Smooth muscle cell (in vitro differentiated cells): ENCODE measurements at regions not wholly inside any gene's neighbourhood (a gene's known extent, or its start where the extent isn't known, plus 50 kb on each side); places are given as distances from the start of the nearest gene placed in this dataset.

ENCODE experiments used
- DNase-seq: peaks from one replicate; lab custom pipeline; 2025; ENCODE audit not compliant: unreplicated experiment; lab: John Stamatoyannopoulos, UW
- H2AFZ ChIP-seq: fragments of 200-600 bp; sonication (generic); 2 replicates; pipeline ENCODE4 v1.6.0; 2016; ENCODE audit warnings: antibody characterized with exemption, low read depth, mild to moderate bottlenecking
- H3F3A ChIP-seq: fragments of 200-600 bp; sonication (generic); 2 replicates; pipeline ENCODE4 v1.6.0; 2017; ENCODE audit warnings: antibody characterized with exemption, low read depth
- H3K27ac ChIP-seq: fragments of 200-600 bp; sonication (generic); 2 replicates; pipeline ENCODE4 v1.5.1; 2016; ENCODE audit warnings: low read depth, mild to moderate bottlenecking
- H3K27me3 ChIP-seq: fragments of 200-600 bp; sonication (generic); 2 replicates; pipeline ENCODE4 v1.6.1; 2016; ENCODE audit warnings: low read depth, mild to moderate bottlenecking
- H3K36me3 ChIP-seq: fragments of 200-600 bp; sonication (generic); 2 replicates; pipeline ENCODE4 v1.5.1; 2016; ENCODE audit warnings: low read depth
- H3K4me1 ChIP-seq: fragments of 200-600 bp; sonication (generic); 2 replicates; pipeline ENCODE4 v1.5.1; 2016; ENCODE audit warnings: low read depth
- H3K4me2 ChIP-seq: fragments of 200-600 bp; sonication (generic); 2 replicates; pipeline ENCODE4 v1.6.0; 2016; ENCODE audit warnings: mild to moderate bottlenecking
- H3K4me3 ChIP-seq: fragments of 200-600 bp; sonication (generic); 2 replicates; pipeline ENCODE4 v1.5.1; 2016; ENCODE audit warnings: mild to moderate bottlenecking
- H3K79me2 ChIP-seq: fragments of 200-600 bp; sonication (generic); 2 replicates; pipeline ENCODE4 v1.6.0; 2016; ENCODE audit warnings: low read depth, mild to moderate bottlenecking
- H3K9ac ChIP-seq: fragments of 200-600 bp; sonication (generic); 2 replicates; pipeline ENCODE4 v1.6.0; 2016; ENCODE audit warnings: low read depth
- H3K9me3 ChIP-seq: fragments of 200-600 bp; sonication (generic); replicated peaks from 2 replicates; pipeline ENCODE4 v1.5.1; 2016; ENCODE audit warnings: low read depth
- H4K20me1 ChIP-seq: fragments of 200-600 bp; sonication (generic); 2 replicates; pipeline ENCODE4 v1.6.0; 2016; ENCODE audit warnings: low read depth
- WGBS: methylation state at CpG from one replicate; pipeline ENCODE4 v1.1.7; 2016; ENCODE audit warnings: low lambda C conversion rate; 5-methylcytosine and 5-hydroxymethylcytosine counted together
- TF ChIP-seq, protein P1 (sequence below): fragments of 200-600 bp; sonication (generic); IDR thresholded peaks from 2 replicates; pipeline ENCODE4 v1.5.1; 2017; ENCODE audit warnings: borderline replicate concordance, mild to moderate bottlenecking, antibody characterized with exemption; ENCODE audit not compliant: insufficient read depth, poor library complexity, severe bottlenecking

- Histone ChIP-seq H3K4me3 (no peak overlapping the region), H3K36me3 (no peaks in the 10 kb centered on the region), H3K4me2 (no peak overlapping the region), H3K4me1 (no peaks in the 10 kb centered on the region), H3F3A (no peaks in the 10 kb centered on the region), H2AFZ (no peak overlapping the region), H4K20me1 (no peaks in the 10 kb centered on the region), H3K9ac (no peak overlapping the region), H3K27me3 (no peaks in the 10 kb centered on the region), H3K9me3 (no peaks in the 10 kb centered on the region), H3K79me2 (no peaks in the 10 kb centered on the region), H3K27ac (no peak overlapping the region)
- TF ChIP-seq, protein P1, sequence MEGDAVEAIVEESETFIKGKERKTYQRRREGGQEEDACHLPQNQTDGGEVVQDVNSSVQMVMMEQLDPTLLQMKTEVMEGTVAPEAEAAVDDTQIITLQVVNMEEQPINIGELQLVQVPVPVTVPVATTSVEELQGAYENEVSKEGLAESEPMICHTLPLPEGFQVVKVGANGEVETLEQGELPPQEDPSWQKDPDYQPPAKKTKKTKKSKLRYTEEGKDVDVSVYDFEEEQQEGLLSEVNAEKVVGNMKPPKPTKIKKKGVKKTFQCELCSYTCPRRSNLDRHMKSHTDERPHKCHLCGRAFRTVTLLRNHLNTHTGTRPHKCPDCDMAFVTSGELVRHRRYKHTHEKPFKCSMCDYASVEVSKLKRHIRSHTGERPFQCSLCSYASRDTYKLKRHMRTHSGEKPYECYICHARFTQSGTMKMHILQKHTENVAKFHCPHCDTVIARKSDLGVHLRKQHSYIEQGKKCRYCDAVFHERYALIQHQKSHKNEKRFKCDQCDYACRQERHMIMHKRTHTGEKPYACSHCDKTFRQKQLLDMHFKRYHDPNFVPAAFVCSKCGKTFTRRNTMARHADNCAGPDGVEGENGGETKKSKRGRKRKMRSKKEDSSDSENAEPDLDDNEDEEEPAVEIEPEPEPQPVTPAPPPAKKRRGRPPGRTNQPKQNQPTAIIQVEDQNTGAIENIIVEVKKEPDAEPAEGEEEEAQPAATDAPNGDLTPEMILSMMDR: no peak
- no peak for DNase-seq
- 97% methylated on average over 1 of the region's 1 CpG for WGBS
Observed at GRCh38 chr4:127237581-127237980, 395.2 kb upstream of the INTU start.

DNA sequence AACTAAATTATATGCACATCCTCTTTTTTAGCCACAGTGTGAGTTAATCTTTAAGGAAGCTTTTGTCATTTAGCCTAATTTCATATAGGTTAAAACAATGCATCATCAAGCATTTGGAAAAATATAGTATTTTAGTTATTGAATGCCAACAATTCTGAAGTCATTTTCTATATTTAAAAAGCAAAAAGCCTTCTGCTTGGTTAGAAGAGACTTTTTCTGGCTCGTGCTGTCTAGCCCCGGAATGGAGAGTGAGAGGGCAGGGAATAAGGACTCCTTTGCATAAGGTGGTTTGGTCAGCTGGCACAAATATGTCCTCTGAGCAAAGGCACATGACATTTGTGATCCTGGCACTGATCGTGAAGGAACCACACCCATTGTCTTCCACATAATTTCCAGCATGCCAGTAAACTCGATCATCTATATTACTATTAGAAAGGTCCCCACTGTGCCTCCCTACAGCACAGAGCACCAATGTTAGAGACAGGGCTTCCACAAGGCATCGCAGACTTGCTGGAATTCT lies 393.7 kb upstream of the INTU start:
- Histone ChIP-seq H3K36me3 (no peaks in the 10 kb centered on the region), H3K27me3 (no peaks in the 10 kb centered on the region), H3K79me2 (no peaks in the 10 kb centered on the region), H3K4me2 (no peak overlapping the region), H4K20me1 (no peaks in the 10 kb centered on the region), H3K27ac (no peak overlapping the region), H3K9ac (no peak overlapping the region), H3K9me3 (no peaks in the 10 kb centered on the region), H3F3A (no peaks in the 10 kb centered on the region), H2AFZ (no peak overlapping the region), H3K4me3 (no peak overlapping the region), H3K4me1 (no peaks in the 10 kb centered on the region)
- TF ChIP-seq, protein P1: no peak
- DNase-seq: no peak
- 90% methylated on average over 5 of the region's 5 CpGs for WGBS

GRCh38 chr4:127239902-127240763 lies 392.6 kb upstream of the INTU start:
- 85% methylated on average over 7 of the region's 7 CpGs for WGBS
- no peak overlapping the region for H3K27ac ChIP-seq
- TF ChIP-seq, protein P1: no peak
- no peaks in the 10 kb centered on the region for H3K4me1 ChIP-seq
- H3K4me2 ChIP-seq: no peak overlapping the region
- H3K9me3 ChIP-seq: no peaks in the 10 kb centered on the region
- DNase-seq: no peak
- no peak overlapping the region for H3K4me3 ChIP-seq
- no peak overlapping the region for H2AFZ ChIP-seq
- H3K9ac ChIP-seq: no peak overlapping the region
- H4K20me1 ChIP-seq: no peaks in the 10 kb centered on the region
- no peaks in the 10 kb centered on the region for H3K36me3 ChIP-seq
- no peaks in the 10 kb centered on the region for H3F3A ChIP-seq
- H3K79me2 ChIP-seq: no peaks in the 10 kb centered on the region
- no peaks in the 10 kb centered on the region for H3K27me3 ChIP-seq

GRCh38 chr4:127240764-127241105 lies 392.0 kb upstream of the INTU start:
- Histone ChIP-seq H3K4me2 (no peak overlapping the region), H4K20me1 (no peaks in the 10 kb centered on the region), H3K36me3 (no peaks in the 10 kb centered on the region), H3K79me2 (no peaks in the 10 kb centered on the region), H3K9ac (no peak overlapping the region), H2AFZ (no peak overlapping the region), H3K4me1 (no peaks in the 10 kb centered on the region), H3K4me3 (no peak overlapping the region), H3K27ac (no peak overlapping the region), H3K27me3 (no peaks in the 10 kb centered on the region), H3K9me3 (no peaks in the 10 kb centered on the region), H3F3A (no peaks in the 10 kb centered on the region)
- WGBS: 72% methylated on average over 2 of the region's 2 CpGs
- TF ChIP-seq, protein P1: no peak
- DNase-seq: no peak
